IMR-90 (cell line): ENCODE measurements at regions not wholly inside any gene's neighbourhood (a gene's known extent, or its start where the extent isn't known, plus 50 kb on each side); places are given as distances from the start of the nearest gene placed in this dataset.

Experiments
- ATAC-seq: fragments of 200-7000 bp; cut with Tn5 transposase; 2 replicates; pipeline ENCODE4 v1.9.1; 2020; ENCODE audit warnings: low read depth, mild to moderate bottlenecking, moderate library complexity
- BruUV-seq: library from RNA; stranded (reverse); fragments of 400-500 nt; replicated peaks from 2 replicates; lab custom pipeline; 2021; lab: Mats Ljungman, UMichigan
- CTCF ChIA-PET: fragments of 300-600 bp; formaldehyde crosslinking; extraction: SDS; loops from one replicate; lab custom pipeline; 2021; ENCODE audit warnings: antibody characterized with exemption; lab: Yijun Ruan, JAX
- POLR2A ChIA-PET: fragments of 300-600 bp; sonication (Branson Sonifier 250); formaldehyde crosslinking; loops from one replicate; lab custom pipeline; 2022; ENCODE audit warnings: antibody characterized with exemption; ENCODE audit not compliant: unreplicated experiment; lab: Charles Lee
- DNase-seq: peaks from one replicate; pipeline ENCODE4 v3.0.0; 2013
- H2AFZ ChIP-seq: replicated peaks from 2 replicates; pipeline ENCODE3; 2013; ENCODE audit warnings: low read length, mild to moderate bottlenecking; ENCODE audit not compliant: poor library complexity
- H2AK5ac ChIP-seq: 2 replicates; pipeline ENCODE4 v1.6.1; 2013; ENCODE audit warnings: low read depth, low read length, inconsistent platforms
- H2AK9ac ChIP-seq: replicated peaks from 2 replicates; pipeline ENCODE3; 2013; ENCODE audit warnings: mild to moderate bottlenecking, low read depth, low read length, moderate library complexity; ENCODE audit not compliant: poor library complexity
- H2BK120ac ChIP-seq: 2 replicates; pipeline ENCODE4 v1.6.1; 2013; ENCODE audit warnings: low read depth, low read length, inconsistent platforms
- H2BK15ac ChIP-seq: 3 replicates; pipeline ENCODE4 v1.6.1; 2013; ENCODE audit warnings: low read depth, low read length, inconsistent platforms
- H2BK20ac ChIP-seq: 2 replicates; pipeline ENCODE4 v1.6.1; 2013; ENCODE audit warnings: low read depth, mild to moderate bottlenecking, inconsistent platforms, low read length, moderate library complexity
- H2BK5ac ChIP-seq: 2 replicates; pipeline ENCODE4 v1.6.1; 2013; ENCODE audit warnings: mild to moderate bottlenecking, low read depth, low read length, inconsistent platforms; ENCODE audit not compliant: poor library complexity, severe bottlenecking
- H3K14ac ChIP-seq: replicated peaks from 2 replicates; pipeline ENCODE4 v1.6.1; 2013; ENCODE audit warnings: low read depth, low read length, inconsistent platforms
- H3K18ac ChIP-seq: 2 replicates; pipeline ENCODE4 v1.6.1; 2013; ENCODE audit warnings: low read depth, low read length, control low read depth
- H3K23ac ChIP-seq: 2 replicates; pipeline ENCODE4 v1.6.1; 2013; ENCODE audit warnings: low read depth, low read length, inconsistent platforms
- H3K27ac ChIP-seq: 2 replicates; pipeline ENCODE4 v1.5.1; 2013; ENCODE audit warnings: mild to moderate bottlenecking, control low read depth, low read length; ENCODE audit not compliant: insufficient read depth
- H3K27me3 ChIP-seq: 2 replicates; pipeline ENCODE4 v1.6.1; 2013; ENCODE audit warnings: low read length; ENCODE audit not compliant: control insufficient read depth, insufficient read depth
- H3K36me3 ChIP-seq: 2 replicates; pipeline ENCODE4 v1.6.1; 2013; ENCODE audit warnings: low read length, mixed read lengths; ENCODE audit not compliant: control insufficient read depth, insufficient read depth
- H3K4ac ChIP-seq: 2 replicates; pipeline ENCODE4 v1.6.1; 2013; ENCODE audit warnings: low read depth, low read length, inconsistent platforms
- H3K4me1 ChIP-seq: 2 replicates; pipeline ENCODE4 v1.6.1; 2013; ENCODE audit warnings: low read length, mixed read lengths; ENCODE audit not compliant: control insufficient read depth, insufficient read depth
- H3K4me2 ChIP-seq: 2 replicates; pipeline ENCODE4 v1.6.1; 2013; ENCODE audit warnings: low read depth, mild to moderate bottlenecking, control low read depth, low read length, moderate library complexity
- H3K4me3 ChIP-seq: 2 replicates; pipeline ENCODE4 v1.5.1; 2013; ENCODE audit warnings: low read depth, mild to moderate bottlenecking, control low read depth, low read length, moderate library complexity; ENCODE audit not compliant: insufficient read depth
- H3K56ac ChIP-seq: 2 replicates; pipeline ENCODE4 v1.6.1; 2013; ENCODE audit warnings: low read length, inconsistent platforms; ENCODE audit not compliant: insufficient read depth; ENCODE audit errors: extremely low read depth
- H3K79me1 ChIP-seq, 2 experiments: 2 replicates each; pipeline ENCODE4 v1.6.1; 2013; ENCODE audit warnings: low read length in 2 of 2, inconsistent platforms in 1 of 2, low read depth in 1 of 2
- H3K9ac ChIP-seq: 2 replicates; pipeline ENCODE4 v1.6.1; 2013; ENCODE audit warnings: low read depth, low read length, control low read depth
- H3K9me1 ChIP-seq: 2 replicates; pipeline ENCODE4 v1.6.1; 2013; ENCODE audit warnings: low read length, inconsistent platforms; ENCODE audit not compliant: insufficient read depth
- H3K9me3 ChIP-seq: 2 replicates; pipeline ENCODE4 v1.6.1; 2013; ENCODE audit warnings: low read length; ENCODE audit not compliant: control insufficient read depth, insufficient read depth
- H4K20me1 ChIP-seq: 2 replicates; pipeline ENCODE4 v1.6.1; 2013; ENCODE audit warnings: low read length, inconsistent platforms; ENCODE audit not compliant: insufficient read depth
- H4K5ac ChIP-seq: 2 replicates; pipeline ENCODE4 v1.6.1; 2013; ENCODE audit warnings: mild to moderate bottlenecking, low read depth, low read length, control low read depth
- H4K8ac ChIP-seq, 2 experiments: 2 replicates each; pipeline ENCODE4 v1.6.1; 2013; ENCODE audit warnings: low read depth in 2 of 2, low read length in 2 of 2, control low read depth in 1 of 2, inconsistent platforms in 1 of 2
- H4K91ac ChIP-seq: 2 replicates; pipeline ENCODE4 v1.6.1; 2013; ENCODE audit warnings: low read depth, low read length, inconsistent platforms; ENCODE audit not compliant: insufficient read depth
- BHLHE40 ChIP-seq: fragments of 150-350 bp; IDR thresholded peaks from 2 replicates; pipeline ENCODE4 v1.6.1; 2016; ENCODE audit warnings: mild to moderate bottlenecking, low read depth, low read length
- CEBPB ChIP-seq: IDR thresholded peaks from 2 replicates; pipeline ENCODE4 v1.6.1; 2012; ENCODE audit warnings: low read depth, low read length, improper control_type of control experiment
- MAZ ChIP-seq: IDR thresholded peaks from 2 replicates; pipeline ENCODE4 v1.6.1; 2012; ENCODE audit warnings: low read depth, mild to moderate bottlenecking, low read length, improper control_type of control experiment, moderate library complexity, borderline replicate concordance
- NFE2L2 ChIP-seq: fragments of 150-350 bp; IDR thresholded peaks from 2 replicates; pipeline ENCODE4 v1.6.1; 2016; ENCODE audit warnings: low read depth, mild to moderate bottlenecking, low read length
- POLR2A ChIP-seq: IDR thresholded peaks from 2 replicates; pipeline ENCODE4 v1.6.1; 2012; ENCODE audit warnings: mild to moderate bottlenecking, low read depth, low read length
- RAD21 ChIP-seq: IDR thresholded peaks from 2 replicates; pipeline ENCODE4 v1.6.1; 2012; ENCODE audit warnings: low read length, improper control_type of control experiment
- RCOR1 ChIP-seq: IDR thresholded peaks from 2 replicates; pipeline ENCODE4 v1.6.1; 2012; ENCODE audit warnings: mild to moderate bottlenecking, low read length, improper control_type of control experiment; ENCODE audit not compliant: insufficient replicate concordance
- RFX5 ChIP-seq: IDR thresholded peaks from 2 replicates; pipeline ENCODE4 v1.8.0; 2012; ENCODE audit warnings: low read depth, mild to moderate bottlenecking, low read length, moderate library complexity
- SMC3 ChIP-seq: fragments of 150-350 bp; IDR thresholded peaks from 2 replicates; pipeline ENCODE4 v1.6.1; 2016; ENCODE audit warnings: low read depth, mild to moderate bottlenecking, antibody characterized with exemption, low read length, moderate library complexity
- WGBS, 2 experiments: methylation state at CpG; one replicate each; pipeline versions ENCODE4 v1.1.5 to v1.1.7; 2013; ENCODE audit warnings: missing lambda C conversion rate in 2 of 2; ENCODE audit not compliant: insufficient read length in 1 of 2; ENCODE audit errors: extremely low coverage in 2 of 2; 5-methylcytosine and 5-hydroxymethylcytosine counted together
- dilution Hi-C: fragments of 300-500 bp; cut with HindIII; formaldehyde crosslinking; loops from one replicate; pipeline ENCODE4 v1.14.3; 2018; ENCODE audit warnings: low sequenced_read_pairs; ENCODE audit not compliant: unreplicated experiment
- in situ Hi-C: fragments of 300-500 bp; cut with MboI; formaldehyde crosslinking; loops from 3 replicates; pipeline ENCODE4 v1.14.3; 2019; ENCODE audit warnings: low sequenced_read_pairs, inconsistent platforms, mixed read lengths
- intact Hi-C: fragments of 100-400 bp; cut with micrococcal nuclease; formaldehyde crosslinking; loops from 2 replicates; pipeline ENCODE4 v1.10.0; 2022
- TF ChIP-seq, protein P1 (sequence below): fragments of 150-350 bp; IDR thresholded peaks from 2 replicates; pipeline ENCODE4 v1.6.1; 2017; ENCODE audit warnings: mild to moderate bottlenecking, antibody characterized with exemption, low read length, low read depth
- TF ChIP-seq, protein P2 (sequence below): fragments of 150-350 bp; IDR thresholded peaks from 2 replicates; pipeline ENCODE4 v1.6.1; 2016; ENCODE audit warnings: low read depth, mild to moderate bottlenecking, low read length, moderate library complexity, borderline replicate concordance

DNA sequence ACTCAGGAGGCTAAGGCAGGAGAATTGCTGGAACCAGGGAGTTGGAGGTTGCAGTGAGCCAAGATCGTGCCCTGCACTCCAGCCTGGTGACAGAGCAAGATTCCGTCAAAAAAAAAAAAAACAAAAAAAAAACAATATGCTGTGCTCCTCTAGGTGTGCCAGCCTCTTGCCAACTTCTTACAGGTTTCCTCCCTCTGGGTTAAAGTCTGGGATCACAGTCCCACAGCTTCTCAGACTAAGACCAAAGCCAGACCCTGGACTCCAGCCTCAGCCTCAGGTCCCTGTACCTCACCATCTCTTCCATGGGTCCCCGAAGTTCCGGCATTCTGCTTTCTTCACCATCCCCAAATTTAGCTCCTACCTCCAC, 180.8 kb upstream of the MVB12B start:
- H3K14ac ChIP-seq, result no peak overlapping the region
- peaks cover 24% of the 10 kb centered on the region for H3K27me3 ChIP-seq
- no peaks in the 10 kb centered on the region for H3K79me1 ChIP-seq
- TF ChIP-seq, protein P1, sequence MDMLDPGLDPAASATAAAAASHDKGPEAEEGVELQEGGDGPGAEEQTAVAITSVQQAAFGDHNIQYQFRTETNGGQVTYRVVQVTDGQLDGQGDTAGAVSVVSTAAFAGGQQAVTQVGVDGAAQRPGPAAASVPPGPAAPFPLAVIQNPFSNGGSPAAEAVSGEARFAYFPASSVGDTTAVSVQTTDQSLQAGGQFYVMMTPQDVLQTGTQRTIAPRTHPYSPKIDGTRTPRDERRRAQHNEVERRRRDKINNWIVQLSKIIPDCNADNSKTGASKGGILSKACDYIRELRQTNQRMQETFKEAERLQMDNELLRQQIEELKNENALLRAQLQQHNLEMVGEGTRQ, result no peak
- TF ChIP-seq RCOR1 (no peak), MAZ (no peak), POLR2A (no peak), CEBPB (no peak), BHLHE40 (no peak), NFE2L2 (no peak), SMC3 (no peak), RAD21 (no peak), RFX5 (no peak)
- TF ChIP-seq, protein P2, sequence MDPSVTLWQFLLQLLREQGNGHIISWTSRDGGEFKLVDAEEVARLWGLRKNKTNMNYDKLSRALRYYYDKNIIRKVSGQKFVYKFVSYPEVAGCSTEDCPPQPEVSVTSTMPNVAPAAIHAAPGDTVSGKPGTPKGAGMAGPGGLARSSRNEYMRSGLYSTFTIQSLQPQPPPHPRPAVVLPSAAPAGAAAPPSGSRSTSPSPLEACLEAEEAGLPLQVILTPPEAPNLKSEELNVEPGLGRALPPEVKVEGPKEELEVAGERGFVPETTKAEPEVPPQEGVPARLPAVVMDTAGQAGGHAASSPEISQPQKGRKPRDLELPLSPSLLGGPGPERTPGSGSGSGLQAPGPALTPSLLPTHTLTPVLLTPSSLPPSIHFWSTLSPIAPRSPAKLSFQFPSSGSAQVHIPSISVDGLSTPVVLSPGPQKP, result no peak
- H4K5ac ChIP-seq, result no peak overlapping the region
- no peak overlapping the region for H3K27ac ChIP-seq
- no peaks in the 10 kb centered on the region for H3K4me1 ChIP-seq
- no peak overlapping the region for H3K4me2 ChIP-seq
- intact Hi-C loops, result no loop called here
- ChIA-PET POLR2A (no interaction called here), CTCF (no interaction called here)
- H4K8ac ChIP-seq, result no peak overlapping the region
- H3K9me3 ChIP-seq, result no peaks in the 10 kb centered on the region
- H2BK120ac ChIP-seq, result no peak overlapping the region
- no TSS peak for BruUV-seq
- no peaks in the 10 kb centered on the region for H3K36me3 ChIP-seq
- WGBS, 2 experiments, result no CpG with 5 or more reads among the region's 4 CpGs
- no peak overlapping the region for H3K4ac ChIP-seq
- H3K4me3 ChIP-seq, result no peak overlapping the region
- H2BK15ac ChIP-seq, result no peak overlapping the region
- H3K9ac ChIP-seq, result no peak overlapping the region
- H3K9me1 ChIP-seq, result no peaks in the 10 kb centered on the region
- no peak for DNase-seq
- peak overlapping the region; percentile 38 for H2AFZ ChIP-seq
- no peak overlapping the region for H2AK9ac ChIP-seq
- no peak overlapping the region for H3K56ac ChIP-seq
- H2AK5ac ChIP-seq, result no peak overlapping the region
- H2BK5ac ChIP-seq, result no peak overlapping the region
- dilution Hi-C loops, result no loop called here
- no peak overlapping the region for H3K18ac ChIP-seq
- in situ Hi-C loops, result no loop called here
- H4K91ac ChIP-seq, result no peak overlapping the region
- H3K23ac ChIP-seq, result no peak overlapping the region
- no peak for ATAC-seq
- H2BK20ac ChIP-seq, result no peak overlapping the region
- H4K20me1 ChIP-seq, result no peaks in the 10 kb centered on the region
